Esophagus muscularis mucosa (tissue), 4 donors: ENCODE measurements at regions not wholly inside any gene's neighbourhood (a gene's known extent, or its start where the extent isn't known, plus 50 kb on each side); places are given as distances from the start of the nearest gene placed in this dataset.
"Not testable (repeated sequence)": the region's sequence is repeated elsewhere in the genome, so short reads cannot be mapped to it uniquely, and the experiment has no call there.

ENCODE experiments used
- DNase-seq: peaks from one replicate; pipeline ENCODE4 v3.0.0-alpha.2; 2017; ENCODE audit errors: extremely low spot score
- H3K27ac ChIP-seq, 4 donors: fragments of 200-600 bp; sonication (generic); replicated peaks in 1 of 4; 1 replicate in 3 of 4; 2 replicates in 1 of 4; pipeline ENCODE4 v1.5.1; 2016 to 2019; ENCODE audit warnings: mild to moderate bottlenecking in 1 of 4
- H3K27me3 ChIP-seq, 4 donors: fragments of 200-600 bp; sonication (generic); one replicate each; pipeline versions ENCODE4 v1.5.1 to v1.6.0; 2016 to 2019
- H3K36me3 ChIP-seq, 4 donors: fragments of 200-600 bp; sonication (generic); one replicate each; pipeline ENCODE4 v1.5.1; 2016 to 2019
- H3K4me1 ChIP-seq, 4 donors: fragments of 200-600 bp; sonication (generic); one replicate each; pipeline ENCODE4 v1.5.1; 2016 to 2019
- H3K4me3 ChIP-seq, 4 donors: fragments of 200-600 bp; sonication (generic); 1 replicate in 2 of 4; 2 replicates in 2 of 4; pipeline ENCODE4 v1.5.1; 2016 to 2019; ENCODE audit warnings: mild to moderate bottlenecking in 4 of 4, moderate library complexity in 1 of 4
- H3K9me3 ChIP-seq, 4 donors: fragments of 200-600 bp; sonication (generic); 1 replicate in 3 of 4; 2 replicates in 1 of 4; pipeline ENCODE4 v1.5.1; 2016 to 2019
- EP300 ChIP-seq: sonication (generic); formaldehyde crosslinking; IDR thresholded peaks from one replicate; pipeline ENCODE4 v1.6.1; 2017; ENCODE audit warnings: antibody characterized with exemption
- POLR2A ChIP-seq: fragments of 450-650 bp; IDR thresholded peaks from one replicate; pipeline ENCODE4 v1.6.1; 2017; ENCODE audit warnings: antibody characterized with exemption, moderate library complexity, mild to moderate bottlenecking, low read depth
- POLR2AphosphoS5 ChIP-seq, 2 donors: sonication (generic); formaldehyde crosslinking; IDR thresholded peaks; one replicate each; pipeline ENCODE4 v1.6.1; 2017; ENCODE audit warnings: antibody characterized with exemption in 2 of 2
- WGBS: methylation state at CpG from one replicate; pipeline ENCODE4 v1.1.5; 2018; 5-methylcytosine and 5-hydroxymethylcytosine counted together
- intact Hi-C: fragments of 100-400 bp; cut with DNase I; formaldehyde crosslinking; loops from one replicate; pipeline ENCODE4 v1.15.1; 2023
- TF ChIP-seq, protein P1 (sequence below), 3 experiments: fragments of 200-600 bp in 2 of 3; fragments of 450-650 bp in 1 of 3; sonication (generic) in 2 of 3; IDR thresholded peaks; one replicate each; pipeline ENCODE4 v1.5.1; 2017 to 2019; ENCODE audit warnings: antibody characterized with exemption in 3 of 3, mild to moderate bottlenecking in 2 of 3, moderate library complexity in 1 of 3

DNA sequence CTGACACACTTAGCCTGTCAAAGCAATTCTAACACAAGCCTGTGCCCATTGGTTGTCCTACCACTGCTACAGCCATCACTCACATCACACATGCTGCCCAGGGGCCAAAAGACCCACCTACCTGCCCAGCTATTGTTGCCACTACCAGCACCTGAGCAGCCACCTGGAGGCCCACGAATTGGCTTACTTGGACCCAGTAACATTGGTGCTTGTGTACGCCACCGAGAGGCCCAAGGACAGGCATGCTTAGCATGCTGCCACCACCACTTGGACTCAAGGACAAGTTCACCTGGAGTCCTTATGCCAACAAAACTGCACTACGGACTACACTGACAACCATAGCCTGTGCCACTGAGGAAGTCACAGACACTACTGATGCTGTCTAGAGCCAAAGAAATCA is 221.1 kb downstream of the SLC38A4 start:
- WGBS, result 93% methylated on average over 4 of the region's 4 CpGs
- no peak for DNase-seq
- Histone ChIP-seq H3K27ac (no peak overlapping the region), H3K36me3 (no peaks in the 10 kb centered on the region), H3K9me3 (peaks cover 0 to 6% (median 2%) of the 10 kb centered on the region in 4 donors), H3K4me1 (peaks cover 10 to 18% (median 13%) of the 10 kb centered on the region in 4 donors), H3K27me3 (no peaks in the 10 kb centered on the region), H3K4me3 (no peak overlapping the region)
- no peak for TF ChIP-seq POLR2AphosphoS5 (IDR thresholded peaks at IDR 0.05)
- no peak for TF ChIP-seq EP300
- intact Hi-C loops, result no loop called here

DNA sequence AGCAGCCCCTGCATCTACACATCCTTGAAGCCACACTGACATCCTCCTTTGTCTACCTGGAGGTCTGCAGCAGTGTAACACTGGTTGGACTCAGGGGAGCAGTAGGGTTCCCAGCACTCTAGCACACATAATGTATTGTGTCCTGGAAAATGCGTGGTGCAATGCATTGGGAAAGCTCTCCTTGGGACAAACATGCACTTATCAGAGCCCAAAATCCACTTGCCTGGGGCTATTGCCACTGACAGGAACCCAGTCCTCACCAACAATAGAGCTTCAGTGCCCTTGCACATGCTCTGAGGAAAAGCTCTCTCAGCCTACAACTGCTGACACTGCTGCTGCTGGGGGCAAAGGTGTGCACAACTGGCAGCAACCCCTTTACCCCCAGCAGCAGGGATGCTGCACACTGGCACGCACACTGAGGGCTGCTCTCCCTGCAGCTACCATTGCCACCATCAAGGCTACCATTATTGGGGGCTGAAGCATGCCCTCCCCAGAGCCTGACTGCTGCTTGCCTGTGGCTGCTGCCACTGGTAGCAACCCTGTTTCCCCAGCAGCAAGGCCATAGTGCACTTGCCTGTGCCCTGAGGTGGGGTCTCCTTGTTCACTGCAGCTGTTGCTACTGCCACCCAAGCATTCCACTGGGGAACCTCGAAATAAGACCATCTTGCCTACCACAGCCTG is 221.9 kb downstream of the SLC38A4 start:
- no peak for DNase-seq
- TF ChIP-seq, protein P1, sequence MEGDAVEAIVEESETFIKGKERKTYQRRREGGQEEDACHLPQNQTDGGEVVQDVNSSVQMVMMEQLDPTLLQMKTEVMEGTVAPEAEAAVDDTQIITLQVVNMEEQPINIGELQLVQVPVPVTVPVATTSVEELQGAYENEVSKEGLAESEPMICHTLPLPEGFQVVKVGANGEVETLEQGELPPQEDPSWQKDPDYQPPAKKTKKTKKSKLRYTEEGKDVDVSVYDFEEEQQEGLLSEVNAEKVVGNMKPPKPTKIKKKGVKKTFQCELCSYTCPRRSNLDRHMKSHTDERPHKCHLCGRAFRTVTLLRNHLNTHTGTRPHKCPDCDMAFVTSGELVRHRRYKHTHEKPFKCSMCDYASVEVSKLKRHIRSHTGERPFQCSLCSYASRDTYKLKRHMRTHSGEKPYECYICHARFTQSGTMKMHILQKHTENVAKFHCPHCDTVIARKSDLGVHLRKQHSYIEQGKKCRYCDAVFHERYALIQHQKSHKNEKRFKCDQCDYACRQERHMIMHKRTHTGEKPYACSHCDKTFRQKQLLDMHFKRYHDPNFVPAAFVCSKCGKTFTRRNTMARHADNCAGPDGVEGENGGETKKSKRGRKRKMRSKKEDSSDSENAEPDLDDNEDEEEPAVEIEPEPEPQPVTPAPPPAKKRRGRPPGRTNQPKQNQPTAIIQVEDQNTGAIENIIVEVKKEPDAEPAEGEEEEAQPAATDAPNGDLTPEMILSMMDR (IDR thresholded peaks at IDR 0.05), result no peak
- no peak for TF ChIP-seq POLR2AphosphoS5 (IDR thresholded peaks at IDR 0.05)
- no peak for TF ChIP-seq POLR2A
- no peak for TF ChIP-seq EP300
- Histone ChIP-seq H3K9me3 (peaks cover 0 to 6% (median 2%) of the 10 kb centered on the region in 4 donors), H3K4me1 (peaks cover 3 to 11% (median 9%) of the 10 kb centered on the region in 4 donors), H3K4me3 (no peak overlapping the region), H3K36me3 (no peaks in the 10 kb centered on the region), H3K27me3 (no peaks in the 10 kb centered on the region), H3K27ac (no peak overlapping the region)
- WGBS, result 100% methylated on average over 2 of the region's 3 CpGs
- intact Hi-C loops, result no loop called here

DNA sequence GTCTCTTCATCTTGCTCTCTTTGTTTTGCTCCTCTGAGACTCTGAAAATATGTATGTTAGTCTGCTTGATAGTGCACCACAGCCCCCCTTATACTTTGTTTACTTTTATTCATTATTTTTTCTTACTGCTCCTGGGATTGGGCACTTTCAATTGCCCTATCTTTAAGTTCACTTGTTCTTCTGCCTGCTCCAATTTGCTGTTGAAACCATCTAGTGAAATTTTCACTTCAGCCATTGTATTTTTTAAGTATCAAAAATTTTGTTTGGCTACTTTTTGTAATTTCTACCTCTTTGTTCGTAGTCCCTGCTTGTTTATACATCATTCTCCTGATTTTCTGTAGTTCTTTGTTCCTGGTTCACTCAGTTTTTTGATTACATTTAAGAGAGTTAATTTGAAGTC is 223.3 kb downstream of the SLC38A4 start:
- no peaks in the 10 kb centered on the region for H3K27me3 ChIP-seq
- no peak for DNase-seq
- TF ChIP-seq, protein P1 (IDR thresholded peaks at IDR 0.05), result no peak
- no peak for TF ChIP-seq POLR2AphosphoS5 (IDR thresholded peaks at IDR 0.05)
- TF ChIP-seq EP300, result no peak
- TF ChIP-seq POLR2A, result no peak
- 92% methylated on average over 1 of the region's 1 CpG for WGBS
- no peaks in the 10 kb centered on the region for H3K36me3 ChIP-seq
- H3K4me3 ChIP-seq, result no peak overlapping the region
- H3K4me1 ChIP-seq, result no peaks in the 10 kb centered on the region
- intact Hi-C loops, result no loop called here
- H3K27ac ChIP-seq, result no peak overlapping the region
- peaks cover 0 to 6% (median 2%) of the 10 kb centered on the region in 4 donors for H3K9me3 ChIP-seq

DNA sequence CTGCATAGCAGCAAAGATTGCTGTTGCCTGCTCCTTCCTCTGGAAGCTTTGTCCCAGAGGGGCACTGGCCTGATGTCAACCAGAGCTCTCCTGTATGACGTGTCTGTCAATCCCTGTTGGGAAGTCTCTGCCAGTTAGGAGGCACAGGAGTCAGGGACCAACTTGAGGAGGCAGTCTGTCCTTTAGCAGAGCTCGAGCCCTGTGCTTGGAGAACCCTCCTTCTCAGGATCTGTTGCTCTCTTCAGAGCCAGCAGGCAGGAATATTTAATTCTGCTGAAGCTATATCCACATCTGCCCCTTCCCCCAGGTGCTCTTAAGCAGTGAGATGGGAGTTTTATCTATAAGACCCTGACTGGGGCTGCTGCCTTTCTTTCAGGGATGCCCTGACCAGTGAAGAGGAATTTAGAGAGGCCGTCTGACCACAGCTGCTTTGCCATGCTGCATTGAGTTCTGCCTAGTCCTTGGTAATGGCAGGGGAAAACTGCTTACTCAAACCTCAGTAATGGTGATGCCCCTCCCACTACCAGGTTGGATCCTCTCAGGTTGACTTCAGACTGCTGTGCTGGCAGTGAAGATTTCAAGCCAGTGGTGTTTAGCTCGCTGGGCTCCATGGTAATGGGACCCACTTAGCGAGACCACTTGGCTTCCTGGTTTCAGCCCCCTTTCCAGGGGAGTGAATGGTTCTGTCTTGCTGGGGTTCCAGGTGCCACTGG is 218.6 kb upstream of the SLC38A2 start:
- TF ChIP-seq EP300, result no peak
- no peak for TF ChIP-seq POLR2A
- TF ChIP-seq, protein P1 (IDR thresholded peaks at IDR 0.05), result no peak
- no peak for TF ChIP-seq POLR2AphosphoS5 (IDR thresholded peaks at IDR 0.05)
- H3K36me3 ChIP-seq, result no peaks in the 10 kb centered on the region
- H3K27ac ChIP-seq, result no peak overlapping the region
- DNase-seq, result no peak
- no peaks in the 10 kb centered on the region for H3K4me1 ChIP-seq
- WGBS, result 95% methylated on average over 3 of the region's 5 CpGs
- no peaks in the 10 kb centered on the region for H3K9me3 ChIP-seq
- H3K4me3 ChIP-seq, result no peak overlapping the region
- intact Hi-C loops, result no loop called here
- no peaks in the 10 kb centered on the region for H3K27me3 ChIP-seq

DNA sequence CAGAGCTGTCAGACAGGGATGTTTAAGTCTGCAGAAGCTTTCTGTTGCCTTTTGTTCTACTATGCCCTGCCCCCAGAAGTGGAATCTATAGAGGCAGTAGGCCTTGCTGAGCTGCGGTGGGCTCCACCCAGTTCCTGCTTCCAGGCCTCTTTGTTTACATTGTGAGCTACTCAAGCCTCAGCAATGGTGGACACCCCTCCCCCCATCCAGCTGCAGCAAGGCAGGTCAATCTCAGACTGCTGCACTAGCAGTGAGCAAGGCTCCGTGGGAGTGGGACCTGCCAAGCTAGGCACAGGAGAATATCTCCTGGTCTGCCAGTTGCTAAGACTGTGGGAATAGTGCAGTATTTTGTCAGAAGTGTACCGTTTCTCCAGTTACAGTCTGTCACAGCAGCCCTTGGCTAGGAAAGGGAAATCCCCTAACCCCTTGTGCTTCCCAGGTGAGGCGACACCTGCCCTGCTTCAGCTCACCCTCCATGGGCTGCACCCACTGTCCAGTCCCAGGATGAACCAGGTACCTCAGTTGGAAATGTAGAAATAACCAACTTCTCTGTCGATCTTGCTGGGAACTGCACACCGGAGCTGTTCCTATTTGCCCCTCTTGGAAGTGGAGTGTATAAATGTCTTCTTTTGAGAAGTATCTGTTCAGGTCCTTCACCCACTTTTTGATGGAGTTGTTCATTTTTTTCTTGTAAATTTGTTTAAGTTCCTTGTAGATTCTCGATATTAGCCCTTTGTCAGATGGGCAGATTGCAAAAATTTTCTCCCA is 213.5 kb upstream of the SLC38A2 start:
- intact Hi-C loops, result no loop called here
- WGBS, result 81% methylated on average over 6 of the region's 7 CpGs
- DNase-seq, result no peak
- H3K4me3 ChIP-seq, result no peak overlapping the region
- no peak for TF ChIP-seq POLR2AphosphoS5 (IDR thresholded peaks at IDR 0.05)
- no peak for TF ChIP-seq EP300
- no peak for TF ChIP-seq POLR2A
- TF ChIP-seq, protein P1 (IDR thresholded peaks at IDR 0.05), result no peak
- no peak overlapping the region for H3K27ac ChIP-seq
- peaks cover 0 to 8% (median 2%) of the 10 kb centered on the region in 4 donors for H3K9me3 ChIP-seq
- H3K27me3 ChIP-seq, result no peaks in the 10 kb centered on the region
- no peaks in the 10 kb centered on the region for H3K36me3 ChIP-seq
- H3K4me1 ChIP-seq, result no peaks in the 10 kb centered on the region

DNA sequence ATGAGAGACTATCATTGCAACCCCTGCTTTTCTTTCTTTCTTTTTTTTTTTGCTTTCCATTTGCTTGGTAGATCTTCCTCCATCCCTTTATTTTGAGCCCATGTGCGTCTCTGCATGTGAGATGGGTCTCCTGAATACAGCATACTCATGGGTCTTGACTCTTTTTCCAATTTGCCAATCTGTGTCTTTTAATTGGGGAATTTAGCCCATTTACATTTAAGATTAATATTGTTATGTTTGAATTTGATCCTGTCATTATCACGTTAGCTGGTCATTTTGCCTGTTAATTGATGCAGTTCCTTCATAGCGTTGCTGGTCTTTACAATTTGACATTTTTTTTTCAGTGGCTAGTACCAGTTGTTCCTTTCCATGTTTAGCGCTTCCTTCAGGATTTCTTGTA is 211.5 kb upstream of the SLC38A2 start:
- H3K4me3 ChIP-seq, H3K27ac ChIP-seq, H3K4me1 ChIP-seq, H3K36me3 ChIP-seq, DNase-seq, H3K9me3 ChIP-seq, intact Hi-C loops, H3K27me3 ChIP-seq: not testable (repeated sequence)
- 97% methylated on average over 4 of the region's 4 CpGs for WGBS

DNA sequence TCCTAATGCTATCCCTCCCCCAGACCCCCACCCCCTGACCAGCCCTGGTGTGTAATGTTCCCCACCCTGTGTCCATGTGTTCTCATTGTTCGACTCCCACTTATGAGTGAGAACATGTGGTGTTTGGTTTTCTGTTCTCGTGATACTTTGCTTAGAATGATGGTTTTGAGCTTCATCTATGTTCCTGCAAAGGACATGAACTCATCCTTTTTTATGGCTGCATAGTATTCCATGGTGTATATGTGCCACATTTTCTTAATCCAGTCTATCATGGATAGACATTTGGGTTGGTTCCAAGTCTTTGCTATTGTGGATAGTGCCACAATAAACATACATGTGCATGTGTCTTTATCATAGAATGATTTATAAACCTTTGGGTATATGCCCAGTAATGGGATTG is 209.4 kb upstream of the SLC38A2 start:
- H3K27me3 ChIP-seq, DNase-seq, H3K9me3 ChIP-seq, intact Hi-C loops, H3K36me3 ChIP-seq, H3K27ac ChIP-seq, H3K4me3 ChIP-seq, H3K4me1 ChIP-seq: not testable (repeated sequence)
- 91% methylated on average over 2 of the region's 2 CpGs for WGBS
